ENCODE measurements at regions not wholly inside any gene's neighbourhood (a gene's known extent, or its start where the extent isn't known, plus 50 kb on each side); places are given as distances from the start of the nearest gene placed in this dataset.

GRCh38 chr10:2948127-2948854, 119.1 kb upstream of the PFKP start:
- H3K56ac ChIP-seq (ENCODE audit: extremely low read depth, insufficient read depth, low read length) = no peak overlapping the region
- no peaks in the 10 kb centered on the region for H3K36me3 ChIP-seq (ENCODE audit: control insufficient read depth, insufficient read depth, low read length)
- no peak for DNase-seq
- H3K27me3 ChIP-seq (ENCODE audit: control insufficient read depth, insufficient read depth, low read length) = peaks cover 13% of the 10 kb centered on the region
- no peak overlapping the region for H3K27ac ChIP-seq (ENCODE audit: insufficient read depth, low read length)
- no peak overlapping the region for H3K9ac ChIP-seq (ENCODE audit: low read depth, low read length)
- no peak overlapping the region for H2BK15ac ChIP-seq (ENCODE audit: low read depth, low read length)
- H2BK120ac ChIP-seq (ENCODE audit: low read depth, low read length) = no peak overlapping the region
- no peak overlapping the region for H2BK5ac ChIP-seq (ENCODE audit: low read depth, low read length, poor library complexity, severe bottlenecking)
- no peak overlapping the region for H4K5ac ChIP-seq (ENCODE audit: low read depth, low read length)
- ChIA-PET POLR2A (ENCODE audit: unreplicated experiment) (no interaction called here), CTCF (no interaction called here)
- H4K8ac ChIP-seq (ENCODE audit: low read depth in 2 of 2, low read length in 2 of 2) = no peak overlapping the region
- no TSS peak for BruUV-seq (replicated peaks)
- no peak overlapping the region for H3K18ac ChIP-seq (ENCODE audit: low read depth, low read length)
- H3K4me1 ChIP-seq (ENCODE audit: control insufficient read depth, insufficient read depth, low read length) = no peaks in the 10 kb centered on the region
- no peak overlapping the region for H3K14ac ChIP-seq (replicated peaks; ENCODE audit: low read depth, low read length)
- H3K4me3 ChIP-seq (ENCODE audit: insufficient read depth, low read depth, low read length) = no peak overlapping the region
- no peak overlapping the region for H2BK20ac ChIP-seq (ENCODE audit: low read depth, low read length)
- dilution Hi-C loops (cut with HindIII; ENCODE audit: low sequenced_read_pairs, unreplicated experiment) (loop anchor here (25.0 kb wide), 1 partner anchor 89 kb away; no protein-coding TSS in a partner anchor), in situ Hi-C loops (cut with MboI; ENCODE audit: low sequenced_read_pairs) (no loop called here), intact Hi-C loops (cut with micrococcal nuclease) (no loop called here)
- no peak overlapping the region for H3K4ac ChIP-seq (ENCODE audit: low read depth, low read length)
- H3K79me1 ChIP-seq (ENCODE audit: low read depth in 1 of 2, low read length in 2 of 2) = no peaks in the 10 kb centered on the region
- H2AK5ac ChIP-seq (ENCODE audit: low read depth, low read length) = no peak overlapping the region
- no peak overlapping the region for H2AFZ ChIP-seq (replicated peaks; ENCODE audit: low read length, poor library complexity)
- no peaks in the 10 kb centered on the region for H3K9me3 ChIP-seq (ENCODE audit: control insufficient read depth, insufficient read depth, low read length)
- H2AK9ac ChIP-seq (replicated peaks; ENCODE audit: low read depth, low read length, poor library complexity) = no peak overlapping the region
- WGBS, 2 experiments (ENCODE audit: extremely low coverage in 2 of 2, insufficient read length in 1 of 2) = no CpG with 5 or more reads among the region's 1 CpG
- no peak overlapping the region for H3K4me2 ChIP-seq (ENCODE audit: low read depth, low read length)
- no peaks in the 10 kb centered on the region for H3K9me1 ChIP-seq (ENCODE audit: insufficient read depth, low read length)
- no peaks in the 10 kb centered on the region for H4K20me1 ChIP-seq (ENCODE audit: insufficient read depth, low read length)
- TF ChIP-seq POLR2A (IDR thresholded peaks at IDR 0.05; ENCODE audit: low read depth, low read length) (no peak), FOS (IDR thresholded peaks at IDR 0.05; ENCODE audit: low read depth, low read length) (no peak), RAD21 (IDR thresholded peaks at IDR 0.05; ENCODE audit: low read length) (no peak), USF2 (IDR thresholded peaks at IDR 0.05; ENCODE audit: low read depth, low read length) (no peak), MAZ (IDR thresholded peaks at IDR 0.05; ENCODE audit: borderline replicate concordance, low read depth, low read length) (no peak), ELK1 (IDR thresholded peaks at IDR 0.05; ENCODE audit: borderline replicate concordance, low read depth, low read length) (no peak)
- ATAC-seq (ENCODE audit: low read depth) = no peak
- no peak overlapping the region for H3K23ac ChIP-seq (ENCODE audit: low read depth, low read length)
- H4K91ac ChIP-seq (ENCODE audit: insufficient read depth, low read depth, low read length) = no peak overlapping the region
